AG09309 (cell line): ENCODE measurements at regions not wholly inside any gene's neighbourhood (a gene's known extent, or its start where the extent isn't known, plus 50 kb on each side); places are given as distances from the start of the nearest gene placed in this dataset.

Source experiments
- DNase-seq: peaks from one replicate; pipeline ENCODE4 v3.0.0-alpha.2; 2010; ENCODE audit warnings: low read depth
- H3K4me3 ChIP-seq: 2 replicates; pipeline ENCODE4 v1.5.1; 2011; ENCODE audit warnings: mild to moderate bottlenecking, low read depth, low read length, moderate library complexity; ENCODE audit not compliant: control insufficient read depth
- TF ChIP-seq, protein P1 (sequence below): IDR thresholded peaks from 2 replicates; pipeline ENCODE4 v1.5.1; 2011; ENCODE audit warnings: mild to moderate bottlenecking, low read depth, low read length, inconsistent platforms; ENCODE audit not compliant: insufficient read depth, control insufficient read depth; ENCODE audit errors: missing control alignments

DNA sequence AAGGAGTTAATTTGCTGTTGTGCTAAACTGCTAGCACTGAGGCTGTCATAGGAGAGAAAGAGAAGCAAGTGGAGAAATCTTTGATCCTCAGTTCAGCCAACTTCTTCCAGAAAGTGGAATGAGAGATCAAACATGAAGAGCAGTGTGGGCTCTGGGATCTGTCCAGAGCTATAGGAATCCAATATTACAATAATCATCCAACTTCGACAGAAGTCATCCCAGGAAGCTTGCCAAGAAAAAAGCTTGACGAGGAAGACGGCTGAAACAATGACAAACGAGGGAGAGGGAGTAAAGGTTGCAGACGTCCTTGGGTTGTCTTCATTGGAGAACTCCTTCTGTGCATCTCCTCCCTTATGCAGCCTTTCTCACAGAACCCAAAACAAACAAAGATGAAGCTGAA is 496.2 kb downstream of the INSC start:
- H3K4me3 ChIP-seq = no peak overlapping the region
- TF ChIP-seq, protein P1, sequence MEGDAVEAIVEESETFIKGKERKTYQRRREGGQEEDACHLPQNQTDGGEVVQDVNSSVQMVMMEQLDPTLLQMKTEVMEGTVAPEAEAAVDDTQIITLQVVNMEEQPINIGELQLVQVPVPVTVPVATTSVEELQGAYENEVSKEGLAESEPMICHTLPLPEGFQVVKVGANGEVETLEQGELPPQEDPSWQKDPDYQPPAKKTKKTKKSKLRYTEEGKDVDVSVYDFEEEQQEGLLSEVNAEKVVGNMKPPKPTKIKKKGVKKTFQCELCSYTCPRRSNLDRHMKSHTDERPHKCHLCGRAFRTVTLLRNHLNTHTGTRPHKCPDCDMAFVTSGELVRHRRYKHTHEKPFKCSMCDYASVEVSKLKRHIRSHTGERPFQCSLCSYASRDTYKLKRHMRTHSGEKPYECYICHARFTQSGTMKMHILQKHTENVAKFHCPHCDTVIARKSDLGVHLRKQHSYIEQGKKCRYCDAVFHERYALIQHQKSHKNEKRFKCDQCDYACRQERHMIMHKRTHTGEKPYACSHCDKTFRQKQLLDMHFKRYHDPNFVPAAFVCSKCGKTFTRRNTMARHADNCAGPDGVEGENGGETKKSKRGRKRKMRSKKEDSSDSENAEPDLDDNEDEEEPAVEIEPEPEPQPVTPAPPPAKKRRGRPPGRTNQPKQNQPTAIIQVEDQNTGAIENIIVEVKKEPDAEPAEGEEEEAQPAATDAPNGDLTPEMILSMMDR = no peak
- no peak for DNase-seq

- TF ChIP-seq, protein P1 = no peak
- no peak for DNase-seq
- H3K4me3 ChIP-seq = no peak overlapping the region
These were observed 498.5 kb downstream of the INSC start for GRCh38 chr11:15613251-15613650.

DNA sequence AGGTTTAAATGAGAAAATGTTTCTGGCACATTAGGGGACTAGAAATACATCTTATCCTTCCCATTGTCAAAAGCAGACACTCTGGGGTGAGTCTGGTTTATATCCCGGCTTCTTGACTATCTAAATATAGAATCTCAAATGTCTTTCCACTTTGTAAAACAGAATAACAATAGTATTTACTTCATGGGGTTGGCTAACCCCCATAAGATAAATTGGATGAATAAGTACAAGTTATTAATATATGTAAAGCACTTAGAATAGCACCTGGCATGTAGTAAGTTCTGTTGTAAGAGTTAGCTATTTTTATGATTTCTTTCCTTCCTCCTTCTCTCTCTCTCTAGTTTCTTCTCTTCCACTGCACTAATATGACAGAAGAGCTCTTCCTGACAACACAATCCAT is 499.1 kb downstream of the INSC start:
- TF ChIP-seq, protein P1 = no peak
- no peak for DNase-seq
- no peak overlapping the region for H3K4me3 ChIP-seq

GRCh38 chr11:15615398-15616096 is 500.8 kb downstream of the INSC start:
- H3K4me3 ChIP-seq = no peak overlapping the region
- TF ChIP-seq, protein P1 = no peak
- DNase-seq = no peak

DNA sequence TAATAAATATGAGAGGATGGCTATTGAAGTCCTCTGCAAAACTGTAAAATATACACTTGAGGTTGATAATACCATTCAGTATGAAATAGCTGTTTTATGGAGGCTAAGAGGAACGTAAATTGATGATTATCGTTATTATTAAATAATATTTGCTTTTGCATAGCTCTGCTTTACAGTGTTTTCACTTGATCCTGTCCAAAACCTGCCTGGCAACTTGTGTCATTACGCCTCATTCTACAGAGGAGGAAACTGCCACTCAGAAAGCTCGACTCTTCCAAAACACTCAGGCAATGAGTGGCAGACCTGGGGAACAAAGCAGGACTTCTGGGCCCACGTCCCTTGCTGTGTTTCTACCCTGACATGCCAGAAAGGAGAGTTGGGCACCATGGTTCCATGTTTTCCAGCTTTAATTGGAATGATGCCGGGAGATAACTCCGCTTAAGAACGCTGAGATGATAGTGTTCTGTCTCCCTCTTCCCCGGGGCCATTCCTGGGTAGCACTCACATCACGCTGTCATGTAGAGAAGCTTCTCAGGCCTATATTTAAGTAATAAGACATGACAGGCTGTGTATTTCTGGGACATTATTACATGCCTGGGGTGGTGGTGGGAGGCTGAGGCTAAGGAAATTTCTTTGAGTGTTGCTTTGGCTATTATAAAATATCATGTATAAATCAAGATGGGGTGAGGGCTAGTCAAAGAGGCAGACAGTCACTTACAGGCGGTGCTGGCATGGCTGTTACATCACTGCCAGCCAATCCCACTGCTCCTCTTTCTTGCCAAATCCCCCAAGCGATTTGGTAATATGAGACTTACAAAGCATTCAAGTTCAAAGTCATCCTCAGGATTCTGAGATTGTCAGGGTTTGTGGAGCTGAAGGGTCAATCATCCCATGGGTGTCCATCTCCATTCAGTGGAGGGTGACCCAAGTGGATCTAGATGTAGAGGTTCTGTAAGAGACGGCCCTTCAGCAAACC is 501.7 kb downstream of the INSC start:
- TF ChIP-seq, protein P1 = no peak
- no peak for DNase-seq
- no peak overlapping the region for H3K4me3 ChIP-seq

GRCh38 chr11:15617126-15617525 is 502.4 kb downstream of the INSC start:
- H3K4me3 ChIP-seq = no peak overlapping the region
- no peak for DNase-seq
- TF ChIP-seq, protein P1 = no peak
